ENCODE measurements at regions not wholly inside any gene's neighbourhood (a gene's known extent, or its start where the extent isn't known, plus 50 kb on each side); places are given as distances from the start of the nearest gene placed in this dataset.

DNA sequence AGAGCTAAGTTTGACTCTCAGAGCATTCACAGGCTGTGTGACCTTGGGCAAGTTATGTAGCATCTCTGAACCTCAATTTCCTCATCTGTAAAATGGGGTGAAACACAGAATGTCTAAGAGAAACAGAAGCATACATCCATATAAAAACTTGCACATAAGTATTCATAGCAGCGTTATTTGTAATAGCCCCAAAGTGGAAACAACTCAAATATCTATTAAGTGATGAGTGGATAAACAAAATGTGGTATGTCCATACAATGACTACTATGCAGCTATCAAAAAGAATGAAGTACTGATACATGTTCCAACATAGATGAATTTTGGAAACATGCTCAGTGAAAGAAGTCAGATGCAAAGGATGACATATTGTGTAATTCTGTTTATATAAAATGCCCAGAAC lies 201.8 kb upstream of the KBTBD8 start:
- TF ChIP-seq, protein P1, sequence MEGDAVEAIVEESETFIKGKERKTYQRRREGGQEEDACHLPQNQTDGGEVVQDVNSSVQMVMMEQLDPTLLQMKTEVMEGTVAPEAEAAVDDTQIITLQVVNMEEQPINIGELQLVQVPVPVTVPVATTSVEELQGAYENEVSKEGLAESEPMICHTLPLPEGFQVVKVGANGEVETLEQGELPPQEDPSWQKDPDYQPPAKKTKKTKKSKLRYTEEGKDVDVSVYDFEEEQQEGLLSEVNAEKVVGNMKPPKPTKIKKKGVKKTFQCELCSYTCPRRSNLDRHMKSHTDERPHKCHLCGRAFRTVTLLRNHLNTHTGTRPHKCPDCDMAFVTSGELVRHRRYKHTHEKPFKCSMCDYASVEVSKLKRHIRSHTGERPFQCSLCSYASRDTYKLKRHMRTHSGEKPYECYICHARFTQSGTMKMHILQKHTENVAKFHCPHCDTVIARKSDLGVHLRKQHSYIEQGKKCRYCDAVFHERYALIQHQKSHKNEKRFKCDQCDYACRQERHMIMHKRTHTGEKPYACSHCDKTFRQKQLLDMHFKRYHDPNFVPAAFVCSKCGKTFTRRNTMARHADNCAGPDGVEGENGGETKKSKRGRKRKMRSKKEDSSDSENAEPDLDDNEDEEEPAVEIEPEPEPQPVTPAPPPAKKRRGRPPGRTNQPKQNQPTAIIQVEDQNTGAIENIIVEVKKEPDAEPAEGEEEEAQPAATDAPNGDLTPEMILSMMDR (IDR thresholded peaks at IDR 0.05 in 8 of 11, conservative IDR thresholded peaks at IDR 0.05 in 3 of 11), result no peak
- TF ChIP-seq POLR2AphosphoS5 (IDR thresholded peaks at IDR 0.05), result no peak

Measured in spleen (tissue), 7 donors.